Fibroblast of lung (primary cell): ENCODE measurements at regions not wholly inside any gene's neighbourhood (a gene's known extent, or its start where the extent isn't known, plus 50 kb on each side); places are given as distances from the start of the nearest gene placed in this dataset.

Experiments used
- DNase-seq, 2 donors: peaks; one replicate each; pipeline versions ENCODE4 v3.0.0 to v3.0.0-alpha.2; 2010; ENCODE audit warnings: low read depth in 2 of 2
- H2AFZ ChIP-seq: 2 replicates; pipeline ENCODE4 v1.5.1; 2012; ENCODE audit warnings: low read length, control low read depth, inconsistent platforms
- H3K27ac ChIP-seq: 2 replicates; pipeline ENCODE4 v1.5.1; 2011; ENCODE audit warnings: low read length, control low read depth; ENCODE audit not compliant: insufficient read depth
- H3K27me3 ChIP-seq: 2 replicates; pipeline ENCODE4 v1.5.1; 2011; ENCODE audit warnings: mild to moderate bottlenecking, low read length; ENCODE audit not compliant: control insufficient read depth, insufficient read depth
- H3K36me3 ChIP-seq: 2 replicates; pipeline ENCODE4 v1.5.1; 2011; ENCODE audit warnings: low read length; ENCODE audit not compliant: control insufficient read depth, insufficient read depth
- H3K4me1 ChIP-seq: 2 replicates; pipeline ENCODE4 v1.5.1; 2011; ENCODE audit warnings: low read length; ENCODE audit not compliant: control insufficient read depth, insufficient read depth; ENCODE audit errors: extremely low read depth
- H3K4me2 ChIP-seq: 2 replicates; pipeline ENCODE4 v1.5.1; 2011; ENCODE audit warnings: low read length, control low read depth; ENCODE audit not compliant: insufficient read depth; ENCODE audit errors: extremely low read depth
- H3K4me3 ChIP-seq, 4 experiments: fragments of 200-600 bp in 1 of 4; sonication (generic) in 1 of 4; replicated peaks in 1 of 4; 2 replicates each; pipeline ENCODE4 v1.5.1; 2011 to 2016; ENCODE audit warnings: low read length in 4 of 4, low read depth in 3 of 4, mild to moderate bottlenecking in 3 of 4, control low read depth in 2 of 4, inconsistent platforms in 1 of 4, mixed read lengths in 1 of 4; ENCODE audit not compliant: insufficient read depth in 1 of 4; ENCODE audit errors: control extremely low read depth in 1 of 4
- H3K79me2 ChIP-seq: 2 replicates; pipeline ENCODE4 v1.5.1; 2012; ENCODE audit warnings: mild to moderate bottlenecking, low read length, inconsistent platforms; ENCODE audit not compliant: control insufficient read depth, insufficient read depth
- H3K9ac ChIP-seq: 2 replicates; pipeline ENCODE4 v1.5.1; 2011; ENCODE audit warnings: mild to moderate bottlenecking, low read length, control low read depth; ENCODE audit not compliant: insufficient read depth
- H3K9me3 ChIP-seq: 2 replicates; pipeline ENCODE4 v1.5.1; 2012; ENCODE audit warnings: low read depth, low read length; ENCODE audit not compliant: control insufficient read depth, insufficient read depth
- H4K20me1 ChIP-seq: 2 replicates; pipeline ENCODE4 v1.5.1; 2011; ENCODE audit warnings: low read length; ENCODE audit not compliant: control insufficient read depth, insufficient read depth; ENCODE audit errors: extremely low read depth
- CTCF ChIP-seq, 2 donors: IDR thresholded peaks in 1 of 2; conservative IDR thresholded peaks in 1 of 2; 1 replicate in 1 of 2; 2 replicates in 1 of 2; pipeline ENCODE4 v1.5.1; 2011 to 2012; ENCODE audit warnings: low read length in 2 of 2, control low read depth in 1 of 2, inconsistent platforms in 1 of 2, low read depth in 1 of 2, mild to moderate bottlenecking in 1 of 2
- EZH2 ChIP-seq: IDR thresholded peaks from 2 replicates; pipeline ENCODE4 v1.5.1; 2012; ENCODE audit warnings: low read length, control low read depth, mild to moderate bottlenecking; ENCODE audit errors: missing control alignments

- Histone ChIP-seq H3K27me3 (no peaks in the 10 kb centered on the region), H3K9ac (no peak overlapping the region), H3K4me3 (no peak overlapping the region), H3K27ac (no peak overlapping the region), H4K20me1 (no peaks in the 10 kb centered on the region), H3K4me1 (no peaks in the 10 kb centered on the region), H3K4me2 (no peak overlapping the region), H3K9me3 (no peaks in the 10 kb centered on the region), H3K79me2 (no peaks in the 10 kb centered on the region), H2AFZ (no peak overlapping the region), H3K36me3 (no peaks in the 10 kb centered on the region)
- TF ChIP-seq EZH2, result no peak
- no peak for TF ChIP-seq CTCF (conservative IDR thresholded peaks at IDR 0.05 in 1 of 2, IDR thresholded peaks at IDR 0.05 in 1 of 2; ENCODE audit: low read depth in 1 of 2, low read length in 2 of 2)
- no peak for DNase-seq
These were observed 829.6 kb downstream of the CDY2B start for GRCh38 chrY:17050374-17050773.

GRCh38 chrY:17045124-17045523 lies 834.9 kb downstream of the CDY2B start:
- H3K36me3 ChIP-seq, result no peaks in the 10 kb centered on the region
- no peak overlapping the region for H3K4me2 ChIP-seq
- no peaks in the 10 kb centered on the region for H4K20me1 ChIP-seq
- no peaks in the 10 kb centered on the region for H3K27me3 ChIP-seq
- H3K4me3 ChIP-seq, result no peak overlapping the region
- TF ChIP-seq CTCF (conservative IDR thresholded peaks at IDR 0.05 in 1 of 2, IDR thresholded peaks at IDR 0.05 in 1 of 2; ENCODE audit: low read depth in 1 of 2, low read length in 2 of 2) (no peak), EZH2 (no peak)
- no peaks in the 10 kb centered on the region for H3K9me3 ChIP-seq
- DNase-seq, result no peak
- H3K79me2 ChIP-seq, result no peaks in the 10 kb centered on the region
- no peaks in the 10 kb centered on the region for H3K4me1 ChIP-seq
- no peak overlapping the region for H2AFZ ChIP-seq
- H3K9ac ChIP-seq, result no peak overlapping the region
- no peak overlapping the region for H3K27ac ChIP-seq

- no peaks in the 10 kb centered on the region for H4K20me1 ChIP-seq
- no peak overlapping the region for H3K9ac ChIP-seq
- no peaks in the 10 kb centered on the region for H3K36me3 ChIP-seq
- no peaks in the 10 kb centered on the region for H3K79me2 ChIP-seq
- no peaks in the 10 kb centered on the region for H3K4me1 ChIP-seq
- TF ChIP-seq EZH2 (no peak), CTCF (conservative IDR thresholded peaks at IDR 0.05 in 1 of 2, IDR thresholded peaks at IDR 0.05 in 1 of 2; ENCODE audit: low read depth in 1 of 2, low read length in 2 of 2) (no peak)
- no peak overlapping the region for H2AFZ ChIP-seq
- DNase-seq, result no peak
- no peaks in the 10 kb centered on the region for H3K9me3 ChIP-seq
- H3K27me3 ChIP-seq, result no peaks in the 10 kb centered on the region
- H3K27ac ChIP-seq, result no peak overlapping the region
- H3K4me3 ChIP-seq, result no peak overlapping the region
- H3K4me2 ChIP-seq, result no peak overlapping the region
These were observed 835.3 kb downstream of the CDY2B start for GRCh38 chrY:17044723-17045122.
